VCaP (cell line): ENCODE measurements at regions not wholly inside any gene's neighbourhood (a gene's known extent, or its start where the extent isn't known, plus 50 kb on each side); places are given as distances from the start of the nearest gene placed in this dataset.

Experiments used
- H3K27ac ChIP-seq: fragments of 450-650 bp; 2 replicates; pipeline ENCODE4 v1.5.1; 2017
- CTCF ChIP-seq: fragments of 450-650 bp; conservative IDR thresholded peaks from 2 replicates; pipeline ENCODE4 v1.5.1; 2017; ENCODE audit warnings: mild to moderate bottlenecking, moderate library complexity

- no peak overlapping the region for H3K27ac ChIP-seq
- no peak for TF ChIP-seq CTCF
These were observed 420.1 kb upstream of the MCTP2 start for GRCh38 chr15:93811305-93811704.

GRCh38 chr15:93809516-93809915 is 421.8 kb upstream of the MCTP2 start:
- H3K27ac ChIP-seq, result no peak overlapping the region
- TF ChIP-seq CTCF, result no peak

- TF ChIP-seq CTCF, result no peak
- no peak overlapping the region for H3K27ac ChIP-seq
These were observed 427.8 kb upstream of the MCTP2 start for GRCh38 chr15:93803421-93804152.

GRCh38 chr15:93801206-93801605 is 430.2 kb upstream of the MCTP2 start:
- TF ChIP-seq CTCF, result no peak

GRCh38 chr15:93800805-93801204 is 430.6 kb upstream of the MCTP2 start:
- H3K27ac ChIP-seq, result no peak overlapping the region
- no peak for TF ChIP-seq CTCF

More at GRCh38 chr15:93801206-93801605, 430.2 kb upstream of the MCTP2 start:
- H3K27ac ChIP-seq, result no peak overlapping the region

GRCh38 chr15:93789441-93789840 is 441.9 kb upstream of the MCTP2 start:
- TF ChIP-seq CTCF, result no peak
- H3K27ac ChIP-seq, result no peak overlapping the region

GRCh38 chr15:93780073-93780472 is 451.3 kb upstream of the MCTP2 start:
- H3K27ac ChIP-seq, result no peak overlapping the region
- no peak for TF ChIP-seq CTCF
